Daoy (cell line): ENCODE measurements at regions not wholly inside any gene's neighbourhood (a gene's known extent, or its start where the extent isn't known, plus 50 kb on each side); places are given as distances from the start of the nearest gene placed in this dataset.
A peak's percentile ranks its signal among the peaks of the same experiment; 100 is the strongest.
"Not testable (repeated sequence)": the region's sequence is repeated elsewhere in the genome, so short reads cannot be mapped to it uniquely, and the experiment has no call there.

Source experiments
- DNase-seq: peaks from one replicate; pipeline ENCODE4 v3.0.0-alpha.2; 2015; ENCODE audit warnings: low read depth

- DNase-seq: not testable (repeated sequence)
Observed at GRCh38 chr11:100531290-100531689, 155.8 kb upstream of the ARHGAP42 start.

- no peak for DNase-seq
Observed at GRCh38 chr11:100536979-100537378, 150.1 kb upstream of the ARHGAP42 start.

GRCh38 chr11:100543386-100543785 is 143.7 kb upstream of the ARHGAP42 start:
- DNase-seq: no peak

- DNase-seq: no peak
Observed at GRCh38 chr11:100545556-100545955, 141.5 kb upstream of the ARHGAP42 start.

- DNase-seq: no peak
Observed at GRCh38 chr11:100545970-100546369, 141.1 kb upstream of the ARHGAP42 start.

- DNase-seq: peak; percentile 38
Observed at GRCh38 chr11:100546714-100547113, 140.4 kb upstream of the ARHGAP42 start.

GRCh38 chr11:100550298-100550697 is 136.8 kb upstream of the ARHGAP42 start:
- no peak for DNase-seq

- no peak for DNase-seq
Observed at GRCh38 chr11:100550912-100551632, 136.0 kb upstream of the ARHGAP42 start.

- no peak for DNase-seq
Observed at GRCh38 chr11:100555931-100556330, 131.2 kb upstream of the ARHGAP42 start.

- DNase-seq: no peak
Observed at GRCh38 chr11:100556781-100557180, 130.3 kb upstream of the ARHGAP42 start.

GRCh38 chr11:100557830-100558611 is 129.1 kb upstream of the ARHGAP42 start:
- peak; percentile 15 for DNase-seq

- DNase-seq: no peak
Observed at GRCh38 chr11:100560606-100561005, 126.5 kb upstream of the ARHGAP42 start.

- no peak for DNase-seq
Observed at GRCh38 chr11:100561323-100561722, 125.8 kb upstream of the ARHGAP42 start.

GRCh38 chr11:100562128-100562527 is 125.0 kb upstream of the ARHGAP42 start:
- DNase-seq: peak; percentile 74

- peak; percentile 39 for DNase-seq
Observed at GRCh38 chr11:100563541-100564280, 123.4 kb upstream of the ARHGAP42 start.

GRCh38 chr11:100573911-100574513 is 113.1 kb upstream of the ARHGAP42 start:
- DNase-seq: no peak

GRCh38 chr11:100574894-100575769 is 112.0 kb upstream of the ARHGAP42 start:
- peak; percentile 13 for DNase-seq

GRCh38 chr11:100575860-100576717 is 111.0 kb upstream of the ARHGAP42 start:
- peak; percentile 24 for DNase-seq

GRCh38 chr11:100576718-100577021 is 110.4 kb upstream of the ARHGAP42 start:
- no peak for DNase-seq

- DNase-seq: peak; percentile 10
Observed at GRCh38 chr11:100578831-100579311, 108.2 kb upstream of the ARHGAP42 start.
